ENCODE measurements at regions not wholly inside any gene's neighbourhood (a gene's known extent, or its start where the extent isn't known, plus 50 kb on each side); places are given as distances from the start of the nearest gene placed in this dataset.

GRCh38 chr11:97351939-97352338 lies 962.1 kb downstream of the JRKL start:
- Histone ChIP-seq H3K27ac (ENCODE audit: insufficient read depth, low read length, poor library complexity, severe bottlenecking) (no peak overlapping the region), H3K9me3 (ENCODE audit: control insufficient read depth in 2 of 2, low read length in 2 of 2) (no peaks in the 10 kb centered on the region), H3K27me3 (ENCODE audit: control insufficient read depth, insufficient read depth, low read length) (no peaks in the 10 kb centered on the region), H3K4me3 (ENCODE audit: low read depth, low read length) (no peak overlapping the region), H3K4me1 (ENCODE audit: control insufficient read depth, insufficient read depth, low read length, poor library complexity, severe bottlenecking) (no peaks in the 10 kb centered on the region), H3K36me3 (ENCODE audit: control insufficient read depth, insufficient read depth, low read length) (no peaks in the 10 kb centered on the region)
- Mint-ChIP-seq H3K36me3 (no peaks in the 10 kb centered on the region), H3K4me3 (no peak overlapping the region), H3K27ac (no peak overlapping the region), H3K4me1 (no peaks in the 10 kb centered on the region), H3K9me3 (peaks cover 3 to 14% (median 4%) of the 10 kb centered on the region in 7 donors), H3K27me3 (no peaks in the 10 kb centered on the region)
- no peak for DNase-seq
- ATAC-seq (ENCODE audit: low read depth in 2 of 2), result no peak

DNA sequence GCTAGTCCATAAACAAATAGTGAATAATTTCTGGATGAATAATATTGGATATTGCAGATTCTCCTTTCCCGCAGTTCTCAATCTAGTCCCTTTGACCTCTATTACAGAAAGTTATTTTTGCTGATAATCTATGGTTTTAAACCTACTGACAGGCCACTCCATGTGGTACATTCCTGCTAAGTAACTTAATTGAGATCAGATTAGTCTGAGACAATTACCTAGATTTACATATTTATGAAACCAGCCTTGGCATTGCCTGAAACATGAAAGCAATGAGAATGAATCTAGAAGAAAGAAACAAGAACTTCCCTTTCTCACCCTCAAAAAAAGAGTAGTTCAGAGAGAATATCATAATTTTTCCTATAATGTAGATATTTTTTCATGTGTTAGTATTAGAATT lies 964.2 kb downstream of the JRKL start:
- no peak for DNase-seq
- Mint-ChIP-seq H3K4me1 (no peaks in the 10 kb centered on the region), H3K4me3 (no peak overlapping the region), H3K27ac (no peak overlapping the region), H3K9me3 (peaks cover 3 to 14% (median 4%) of the 10 kb centered on the region in 7 donors), H3K27me3 (no peaks in the 10 kb centered on the region), H3K36me3 (no peaks in the 10 kb centered on the region)
- Histone ChIP-seq H3K27ac (ENCODE audit: insufficient read depth, low read length, poor library complexity, severe bottlenecking) (no peak overlapping the region), H3K4me1 (ENCODE audit: control insufficient read depth, insufficient read depth, low read length, poor library complexity, severe bottlenecking) (no peaks in the 10 kb centered on the region), H3K27me3 (ENCODE audit: control insufficient read depth, insufficient read depth, low read length) (no peaks in the 10 kb centered on the region), H3K36me3 (ENCODE audit: control insufficient read depth, insufficient read depth, low read length) (no peaks in the 10 kb centered on the region), H3K4me3 (ENCODE audit: low read depth, low read length) (no peak overlapping the region), H3K9me3 (ENCODE audit: control insufficient read depth in 2 of 2, low read length in 2 of 2) (no peaks in the 10 kb centered on the region)
- ATAC-seq (ENCODE audit: low read depth in 2 of 2), result no peak

DNA sequence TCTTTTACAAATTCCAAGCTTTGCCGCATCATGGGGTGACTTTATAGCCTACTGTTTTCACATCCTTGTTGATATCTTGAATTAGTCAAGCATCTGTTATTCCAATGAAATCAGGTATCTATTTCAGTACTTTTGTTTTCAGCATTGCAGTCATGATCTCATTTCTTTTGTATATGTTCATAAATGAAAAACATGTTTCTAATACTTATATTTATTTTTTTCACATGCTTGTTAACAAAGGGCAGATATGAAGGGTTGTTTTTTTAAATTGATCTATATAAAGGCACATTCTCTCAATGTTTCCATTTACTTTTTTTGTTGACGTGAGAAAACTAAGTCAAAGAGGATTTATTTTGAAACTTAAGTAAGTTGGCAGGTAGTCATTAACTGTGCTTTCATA lies 964.8 kb downstream of the JRKL start:
- Mint-ChIP-seq H3K27me3 (no peaks in the 10 kb centered on the region), H3K27ac (no peak overlapping the region), H3K9me3 (peaks cover 3 to 14% (median 4%) of the 10 kb centered on the region in 7 donors), H3K4me1 (no peaks in the 10 kb centered on the region), H3K36me3 (no peaks in the 10 kb centered on the region), H3K4me3 (no peak overlapping the region)
- Histone ChIP-seq H3K4me3 (ENCODE audit: low read depth, low read length) (no peak overlapping the region), H3K27me3 (ENCODE audit: control insufficient read depth, insufficient read depth, low read length) (no peaks in the 10 kb centered on the region), H3K9me3 (ENCODE audit: control insufficient read depth in 2 of 2, low read length in 2 of 2) (no peaks in the 10 kb centered on the region), H3K36me3 (ENCODE audit: control insufficient read depth, insufficient read depth, low read length) (no peaks in the 10 kb centered on the region), H3K27ac (ENCODE audit: insufficient read depth, low read length, poor library complexity, severe bottlenecking) (no peak overlapping the region), H3K4me1 (ENCODE audit: control insufficient read depth, insufficient read depth, low read length, poor library complexity, severe bottlenecking) (no peaks in the 10 kb centered on the region)
- DNase-seq (no peak), ATAC-seq (ENCODE audit: low read depth in 2 of 2) (no peak)

GRCh38 chr11:97355230-97355629 lies 965.4 kb downstream of the JRKL start:
- Histone ChIP-seq H3K27me3 (ENCODE audit: control insufficient read depth, insufficient read depth, low read length) (no peaks in the 10 kb centered on the region), H3K27ac (ENCODE audit: insufficient read depth, low read length, poor library complexity, severe bottlenecking) (no peak overlapping the region), H3K36me3 (ENCODE audit: control insufficient read depth, insufficient read depth, low read length) (no peaks in the 10 kb centered on the region), H3K4me3 (ENCODE audit: low read depth, low read length) (no peak overlapping the region), H3K4me1 (ENCODE audit: control insufficient read depth, insufficient read depth, low read length, poor library complexity, severe bottlenecking) (no peaks in the 10 kb centered on the region), H3K9me3 (ENCODE audit: control insufficient read depth in 2 of 2, low read length in 2 of 2) (no peaks in the 10 kb centered on the region)
- no peak overlapping the region for H3K4me3 Mint-ChIP-seq
- H3K9me3 Mint-ChIP-seq, result peaks cover 3 to 14% (median 4%) of the 10 kb centered on the region in 7 donors
- no peak overlapping the region for H3K27ac Mint-ChIP-seq
- H3K27me3 Mint-ChIP-seq, result no peaks in the 10 kb centered on the region
- no peaks in the 10 kb centered on the region for H3K4me1 Mint-ChIP-seq
- ATAC-seq (ENCODE audit: low read depth in 2 of 2) (no peak), DNase-seq (no peak)
- no peaks in the 10 kb centered on the region for H3K36me3 Mint-ChIP-seq

DNA sequence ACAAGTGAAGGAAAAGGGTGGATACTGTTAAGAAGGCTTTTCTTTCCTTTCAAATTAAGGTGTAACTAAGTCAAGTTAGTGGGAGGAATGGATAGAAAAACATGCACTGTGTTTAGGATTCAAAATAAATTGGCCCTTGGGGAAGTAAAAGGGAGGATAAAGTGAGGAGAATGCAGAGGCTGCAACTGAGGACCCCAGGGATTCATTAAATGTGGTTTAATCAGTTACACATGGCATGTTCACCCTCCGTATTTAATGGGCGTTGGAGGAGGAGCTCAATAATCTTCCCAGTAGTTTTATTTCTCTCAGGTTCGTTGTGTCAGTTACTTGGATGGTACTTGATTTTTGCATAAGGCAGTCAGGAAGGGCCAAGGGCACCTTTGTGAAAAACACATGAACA lies 966.3 kb downstream of the JRKL start:
- H3K36me3 Mint-ChIP-seq, result no peaks in the 10 kb centered on the region
- H3K4me1 Mint-ChIP-seq, result no peaks in the 10 kb centered on the region

DNA sequence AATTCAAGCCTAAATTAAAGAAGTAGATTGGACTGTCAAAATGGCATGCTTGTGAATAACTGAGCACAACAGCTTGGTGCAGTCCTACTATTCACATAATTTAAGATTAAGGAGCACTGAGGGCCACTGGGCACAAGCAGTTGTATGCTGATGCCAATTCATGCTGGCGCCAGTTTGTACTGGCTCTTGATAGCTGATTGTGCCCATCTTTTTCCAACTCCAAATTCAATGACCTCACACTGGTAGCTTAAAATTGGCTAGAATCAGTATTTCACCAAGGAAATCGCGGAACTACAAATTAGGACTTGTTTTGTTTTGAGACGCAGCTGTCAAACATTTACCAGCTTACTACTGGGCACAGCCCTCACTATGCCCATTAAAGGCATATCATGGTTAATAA lies 969.2 kb downstream of the JRKL start:
- H3K4me3 ChIP-seq (ENCODE audit: low read depth, low read length), result no peak overlapping the region
- Mint-ChIP-seq H3K36me3 (no peaks in the 10 kb centered on the region), H3K4me3 (no peak overlapping the region), H3K27me3 (no peaks in the 10 kb centered on the region), H3K27ac (no peak overlapping the region), H3K9me3 (peaks cover 0 to 23% (median 1%) of the 10 kb centered on the region in 7 donors), H3K4me1 (no peaks in the 10 kb centered on the region)
- H3K27me3 ChIP-seq (ENCODE audit: control insufficient read depth, insufficient read depth, low read length), result no peaks in the 10 kb centered on the region
- H3K4me1 ChIP-seq (ENCODE audit: control insufficient read depth, insufficient read depth, low read length, poor library complexity, severe bottlenecking), result no peaks in the 10 kb centered on the region
- peaks cover 0 to 2% of the 10 kb centered on the region in 2 experiments for H3K9me3 ChIP-seq (ENCODE audit: control insufficient read depth in 2 of 2, low read length in 2 of 2)
- no peak for ATAC-seq (ENCODE audit: low read depth in 2 of 2)
- no peaks in the 10 kb centered on the region for H3K36me3 ChIP-seq (ENCODE audit: control insufficient read depth, insufficient read depth, low read length)
- DNase-seq, result no peak
- H3K27ac ChIP-seq (ENCODE audit: insufficient read depth, low read length, poor library complexity, severe bottlenecking), result no peak overlapping the region

More for the DNA sequence above, 966.3 kb downstream of the JRKL start:
- Histone ChIP-seq H3K27me3 (ENCODE audit: control insufficient read depth, insufficient read depth, low read length) (no peaks in the 10 kb centered on the region), H3K9me3 (ENCODE audit: control insufficient read depth in 2 of 2, low read length in 2 of 2) (no peaks in the 10 kb centered on the region), H3K4me3 (ENCODE audit: low read depth, low read length) (no peak overlapping the region), H3K36me3 (ENCODE audit: control insufficient read depth, insufficient read depth, low read length) (no peaks in the 10 kb centered on the region), H3K4me1 (ENCODE audit: control insufficient read depth, insufficient read depth, low read length, poor library complexity, severe bottlenecking) (no peaks in the 10 kb centered on the region), H3K27ac (ENCODE audit: insufficient read depth, low read length, poor library complexity, severe bottlenecking) (no peak overlapping the region)
- no peak for ATAC-seq (ENCODE audit: low read depth in 2 of 2)
- H3K4me3 Mint-ChIP-seq, result no peak overlapping the region
- H3K27me3 Mint-ChIP-seq, result no peaks in the 10 kb centered on the region
- DNase-seq, result no peak
- no peak overlapping the region for H3K27ac Mint-ChIP-seq
- peaks cover 2 to 8% (median 3%) of the 10 kb centered on the region in 7 donors for H3K9me3 Mint-ChIP-seq

DNA sequence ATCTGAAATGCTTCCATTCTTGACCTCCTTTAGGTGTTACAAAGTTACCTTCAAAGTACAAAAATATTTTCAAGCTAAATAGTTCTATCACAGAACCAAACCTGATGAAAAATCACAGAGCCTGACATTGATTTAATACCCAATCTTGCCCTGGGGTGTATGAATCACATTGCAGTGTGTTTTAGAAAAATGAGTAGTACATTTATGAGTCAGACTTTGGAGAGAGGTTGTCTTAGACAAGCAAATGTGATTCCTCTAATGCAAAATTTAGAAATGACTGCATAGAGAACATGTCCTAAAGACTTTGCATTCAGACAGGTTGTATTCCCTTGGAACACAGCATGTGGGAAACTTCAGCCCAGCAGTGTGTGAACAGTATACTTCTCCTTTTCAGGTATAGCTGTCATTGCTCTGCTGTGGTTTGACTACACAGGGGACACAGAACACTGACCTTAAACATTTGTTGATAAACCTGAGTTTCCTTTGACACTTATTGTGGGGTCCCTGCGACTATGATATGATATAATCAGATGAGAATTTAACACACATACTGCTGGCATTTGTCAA lies 972.1 kb downstream of the JRKL start:
- no peak for ATAC-seq (ENCODE audit: low read depth in 2 of 2)

DNA sequence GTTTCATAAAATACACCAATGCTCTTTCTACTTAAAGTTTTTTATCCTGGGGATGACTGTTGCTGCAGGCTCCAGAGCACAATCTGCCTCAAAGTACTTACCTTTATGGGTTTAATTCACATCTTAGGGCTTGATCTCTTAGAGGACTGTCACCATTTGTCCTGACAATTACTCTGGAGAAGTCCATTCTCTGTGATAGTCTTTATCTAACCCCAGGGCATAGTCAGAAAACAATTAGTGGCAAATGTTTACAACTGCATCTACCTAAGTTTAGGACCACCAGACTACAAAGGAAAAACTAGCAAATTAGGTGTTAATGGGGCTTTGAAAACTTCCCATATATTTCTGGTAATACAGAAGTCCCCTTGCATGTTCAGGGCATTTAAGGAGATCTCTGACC lies 973.5 kb downstream of the JRKL start:
- no peaks in the 10 kb centered on the region for H3K4me1 ChIP-seq (ENCODE audit: control insufficient read depth, insufficient read depth, low read length, poor library complexity, severe bottlenecking)
- Mint-ChIP-seq H3K9me3 (peaks cover 0 to 29% (median 10%) of the 10 kb centered on the region in 7 donors), H3K27me3 (no peaks in the 10 kb centered on the region), H3K36me3 (no peaks in the 10 kb centered on the region), H3K4me3 (no peak overlapping the region), H3K4me1 (no peaks in the 10 kb centered on the region), H3K27ac (no peak overlapping the region)
- ATAC-seq (ENCODE audit: low read depth in 2 of 2), result no peak
- H3K27ac ChIP-seq (ENCODE audit: insufficient read depth, low read length, poor library complexity, severe bottlenecking), result no peak overlapping the region
- no peaks in the 10 kb centered on the region for H3K27me3 ChIP-seq (ENCODE audit: control insufficient read depth, insufficient read depth, low read length)
- peaks cover 2 to 5% of the 10 kb centered on the region in 2 experiments for H3K9me3 ChIP-seq (ENCODE audit: control insufficient read depth in 2 of 2, low read length in 2 of 2)
- H3K36me3 ChIP-seq (ENCODE audit: control insufficient read depth, insufficient read depth, low read length), result no peaks in the 10 kb centered on the region
- DNase-seq, result no peak
- H3K4me3 ChIP-seq (ENCODE audit: low read depth, low read length), result no peak overlapping the region

More for the DNA sequence above, 972.1 kb downstream of the JRKL start:
- Histone ChIP-seq H3K27ac (ENCODE audit: insufficient read depth, low read length, poor library complexity, severe bottlenecking) (no peak overlapping the region), H3K27me3 (ENCODE audit: control insufficient read depth, insufficient read depth, low read length) (no peaks in the 10 kb centered on the region), H3K36me3 (ENCODE audit: control insufficient read depth, insufficient read depth, low read length) (no peaks in the 10 kb centered on the region), H3K4me3 (ENCODE audit: low read depth, low read length) (no peak overlapping the region), H3K4me1 (ENCODE audit: control insufficient read depth, insufficient read depth, low read length, poor library complexity, severe bottlenecking) (no peaks in the 10 kb centered on the region), H3K9me3 (ENCODE audit: control insufficient read depth in 2 of 2, low read length in 2 of 2) (peaks cover 2 to 5% of the 10 kb centered on the region in 2 experiments)
- Mint-ChIP-seq H3K27me3 (no peaks in the 10 kb centered on the region), H3K4me3 (no peak overlapping the region), H3K4me1 (no peaks in the 10 kb centered on the region), H3K36me3 (no peaks in the 10 kb centered on the region), H3K9me3 (peaks cover 0 to 24% (median 5%) of the 10 kb centered on the region in 7 donors), H3K27ac (no peak overlapping the region)
- no peak for DNase-seq
